ENCODE measurements at regions not wholly inside any gene's neighbourhood (a gene's known extent, or its start where the extent isn't known, plus 50 kb on each side); places are given as distances from the start of the nearest gene placed in this dataset.

DNA sequence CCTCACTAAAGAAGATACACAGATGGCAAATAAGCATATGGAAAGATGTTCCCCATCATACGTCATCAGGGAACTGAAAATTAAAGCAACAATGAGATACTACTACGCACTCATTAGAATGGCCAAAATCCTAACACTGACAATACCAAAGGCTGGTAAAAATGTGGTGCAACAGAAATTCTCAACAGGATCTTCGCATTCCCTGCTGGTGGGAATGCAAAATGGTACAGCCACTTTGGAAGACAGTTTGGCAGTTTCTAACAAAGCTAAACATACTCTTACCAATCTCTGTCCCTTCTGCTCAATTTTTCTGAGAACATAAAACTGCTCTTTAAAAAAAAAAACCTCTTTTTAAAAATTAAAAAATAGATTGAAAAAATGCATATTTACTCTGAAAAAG, 300.2 kb downstream of the FBXW7 start:
- no peak for DNase-seq (ENCODE audit: low spot score)

DNA sequence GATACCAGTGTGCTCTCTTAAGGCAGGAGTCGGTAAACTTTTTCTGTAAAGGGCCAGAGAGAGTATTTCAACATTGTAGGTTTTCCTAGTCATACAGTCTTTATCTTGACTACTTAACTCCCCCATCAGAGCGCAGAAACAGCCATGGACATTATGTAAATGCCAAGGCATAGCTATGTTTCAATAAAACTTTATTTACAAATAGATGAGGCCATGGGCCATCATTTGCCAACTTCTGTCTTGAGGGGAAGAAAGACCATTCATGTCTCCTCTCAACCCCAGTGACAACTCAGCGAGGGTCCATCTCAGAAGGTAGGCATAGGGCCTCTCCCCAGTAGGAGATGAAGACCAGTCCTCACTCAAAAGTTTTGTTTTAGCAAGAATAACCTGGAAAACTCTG, 301.3 kb downstream of the FBXW7 start:
- DNase-seq (ENCODE audit: low spot score) = no peak

GRCh38 chr4:152232271-152232670, 303.6 kb downstream of the FBXW7 start:
- DNase-seq (ENCODE audit: low spot score) = peak; percentile 22

- DNase-seq (ENCODE audit: low spot score) = no peak
These were observed 306.1 kb downstream of the FBXW7 start for GRCh38 chr4:152229782-152230289.

DNA sequence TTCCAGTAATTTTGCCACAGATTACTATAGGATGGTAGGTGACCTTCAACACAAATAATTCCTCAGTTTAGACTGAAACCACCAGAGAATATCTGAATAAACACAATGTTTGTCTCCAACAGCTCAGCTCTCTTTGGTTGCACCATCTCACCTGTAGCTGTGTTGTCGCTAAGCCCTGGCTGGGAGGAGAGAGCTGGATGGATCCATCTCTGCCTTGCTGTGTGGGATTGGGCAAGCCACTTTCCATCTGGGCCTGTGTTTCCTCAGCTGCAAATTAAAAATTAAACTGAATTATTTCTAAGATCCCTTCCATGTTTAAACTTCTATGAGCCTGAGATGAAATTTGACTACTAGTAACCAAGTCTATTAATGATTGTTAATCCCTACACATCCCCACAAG, 310.2 kb downstream of the FBXW7 start:
- DNase-seq (ENCODE audit: low spot score) = no peak

DNA sequence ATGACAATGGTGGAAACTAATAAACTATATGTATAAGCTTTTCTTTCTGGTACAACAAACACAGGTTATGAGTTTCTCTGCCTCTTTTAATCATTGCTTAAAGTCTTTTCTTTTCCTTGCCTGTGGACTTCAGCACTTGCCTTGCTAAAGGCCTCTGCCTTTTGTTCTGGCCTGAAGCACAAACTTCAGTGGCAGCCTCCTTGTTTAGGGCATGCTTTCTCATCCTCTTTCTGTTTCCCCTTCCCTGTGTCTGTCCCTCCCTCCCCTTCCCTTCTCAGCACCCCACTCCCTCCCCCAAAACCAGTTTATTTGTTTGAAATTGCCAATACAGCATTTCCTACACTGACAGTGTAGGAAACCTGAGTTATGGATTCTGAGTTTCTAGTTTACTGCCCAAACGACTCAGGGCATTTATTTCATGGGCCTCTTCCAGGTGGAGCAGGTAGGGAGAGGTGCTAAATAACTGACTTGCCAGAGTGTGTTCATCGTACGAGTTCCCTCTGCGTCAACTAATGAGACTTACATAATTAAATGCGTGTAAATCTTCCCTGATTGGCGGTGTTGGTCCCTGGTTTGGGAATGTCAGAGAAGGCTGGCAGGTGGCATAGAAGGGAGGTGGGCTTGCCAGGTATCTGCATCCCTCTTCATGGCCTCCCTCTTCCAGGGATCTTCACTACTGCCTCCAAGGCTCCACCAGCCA, 311.0 kb downstream of the FBXW7 start:
- no peak for DNase-seq (ENCODE audit: low spot score)

DNA sequence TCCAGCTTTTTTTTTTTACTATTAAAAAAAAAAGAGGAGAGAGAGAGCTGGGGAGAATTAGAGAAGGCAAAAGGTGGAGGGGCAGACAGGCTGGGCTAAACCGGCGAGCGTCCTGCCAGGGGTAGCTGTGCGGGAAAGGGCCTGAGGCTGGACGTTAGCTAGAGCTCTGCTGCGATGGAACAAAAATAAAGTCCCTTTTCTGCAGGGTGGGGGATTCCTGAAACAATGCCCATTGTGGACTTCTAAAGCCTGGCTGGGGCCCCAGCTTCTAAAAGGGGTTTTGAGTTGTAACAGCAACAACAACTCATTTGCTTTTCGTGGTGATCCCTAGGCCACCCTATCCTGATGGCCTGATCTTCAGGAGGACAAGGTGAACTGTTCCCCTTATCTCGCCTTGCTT, 311.7 kb downstream of the FBXW7 start:
- DNase-seq (ENCODE audit: low spot score) = no peak

GRCh38 chr4:152223600-152223999, 312.3 kb downstream of the FBXW7 start:
- no peak for DNase-seq (ENCODE audit: low spot score)

DNA sequence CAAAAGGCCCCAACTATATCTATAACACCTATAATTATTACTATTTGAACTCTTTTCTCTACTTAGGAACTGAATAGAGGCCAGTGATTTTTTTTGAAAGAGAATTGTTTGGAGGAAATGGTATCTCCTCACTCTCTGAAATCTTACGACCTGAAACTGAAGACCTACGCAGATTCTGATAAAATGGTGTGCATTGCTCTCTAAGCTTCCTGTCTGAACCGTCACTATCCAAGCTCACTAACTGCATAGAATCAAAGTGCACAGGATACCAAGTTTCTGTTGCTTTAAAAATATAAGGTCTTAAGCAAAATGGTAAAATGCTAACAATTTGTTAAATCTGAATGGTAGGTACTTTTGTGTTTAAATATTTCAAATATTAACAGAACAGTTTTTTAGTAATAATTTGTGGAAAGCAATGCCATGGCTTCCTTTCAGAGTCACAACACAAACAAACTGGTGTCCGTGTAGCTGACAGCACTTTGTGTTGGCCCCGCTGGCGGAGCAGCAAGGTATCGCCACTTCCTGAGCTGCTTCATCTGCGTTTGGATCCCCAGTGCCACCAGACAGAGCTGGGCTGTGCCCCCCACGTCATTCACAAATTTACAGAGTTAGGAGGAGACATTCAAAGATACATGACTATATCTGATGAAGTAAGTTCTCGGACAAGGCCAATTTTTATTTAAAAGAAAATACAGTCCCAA, 313.9 kb downstream of the FBXW7 start:
- DNase-seq (ENCODE audit: low spot score) = no peak

DNA sequence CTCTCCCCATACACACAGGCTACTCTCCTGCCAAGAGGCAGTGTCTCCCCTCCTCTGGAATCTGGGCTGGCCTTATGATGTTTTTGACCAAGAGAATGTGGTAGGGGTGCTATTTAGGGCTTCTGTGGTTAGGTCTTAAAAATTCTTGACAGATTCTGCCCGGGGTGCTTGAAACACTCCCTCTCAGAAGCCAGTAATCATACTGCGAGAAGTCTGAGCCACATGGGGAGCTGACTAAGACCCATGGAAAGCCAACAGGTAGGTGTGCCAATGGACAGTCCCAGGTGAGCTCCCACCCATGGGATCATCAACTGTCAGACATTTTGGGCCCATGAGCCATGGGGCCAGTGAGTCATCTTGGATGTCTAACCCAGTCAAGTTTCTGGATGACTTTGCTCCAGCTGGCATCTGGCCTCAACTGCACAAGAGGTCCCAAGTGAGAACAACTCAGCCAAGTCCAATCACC, 315.7 kb downstream of the FBXW7 start:
- no peak for DNase-seq (ENCODE audit: low spot score)

GRCh38 chr4:152218576-152218975, 317.3 kb downstream of the FBXW7 start:
- no peak for DNase-seq (ENCODE audit: low spot score)

DNA sequence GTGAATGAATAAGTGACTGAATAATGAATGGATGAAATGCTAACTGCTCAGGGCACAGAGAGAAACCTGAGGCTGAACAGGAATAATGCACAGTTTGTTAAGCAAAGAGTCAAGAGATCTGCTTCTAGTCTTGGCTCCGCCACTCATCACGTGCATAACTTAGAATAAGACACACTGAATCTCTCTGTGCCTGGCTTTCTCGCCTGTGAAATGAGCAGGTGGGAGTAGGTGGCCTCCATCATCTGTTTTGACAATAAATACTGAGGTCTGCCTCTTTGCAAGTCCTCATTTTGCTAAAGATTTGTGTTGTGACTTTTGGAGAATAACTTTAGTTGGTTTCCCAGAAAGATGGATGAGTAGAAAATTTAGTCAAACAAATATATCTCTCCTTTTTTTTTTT, 318.0 kb downstream of the FBXW7 start:
- DNase-seq (ENCODE audit: low spot score) = no peak

- DNase-seq (ENCODE audit: low spot score) = no peak
These were observed 323.8 kb downstream of the FBXW7 start for GRCh38 chr4:152211936-152212653.

DNA sequence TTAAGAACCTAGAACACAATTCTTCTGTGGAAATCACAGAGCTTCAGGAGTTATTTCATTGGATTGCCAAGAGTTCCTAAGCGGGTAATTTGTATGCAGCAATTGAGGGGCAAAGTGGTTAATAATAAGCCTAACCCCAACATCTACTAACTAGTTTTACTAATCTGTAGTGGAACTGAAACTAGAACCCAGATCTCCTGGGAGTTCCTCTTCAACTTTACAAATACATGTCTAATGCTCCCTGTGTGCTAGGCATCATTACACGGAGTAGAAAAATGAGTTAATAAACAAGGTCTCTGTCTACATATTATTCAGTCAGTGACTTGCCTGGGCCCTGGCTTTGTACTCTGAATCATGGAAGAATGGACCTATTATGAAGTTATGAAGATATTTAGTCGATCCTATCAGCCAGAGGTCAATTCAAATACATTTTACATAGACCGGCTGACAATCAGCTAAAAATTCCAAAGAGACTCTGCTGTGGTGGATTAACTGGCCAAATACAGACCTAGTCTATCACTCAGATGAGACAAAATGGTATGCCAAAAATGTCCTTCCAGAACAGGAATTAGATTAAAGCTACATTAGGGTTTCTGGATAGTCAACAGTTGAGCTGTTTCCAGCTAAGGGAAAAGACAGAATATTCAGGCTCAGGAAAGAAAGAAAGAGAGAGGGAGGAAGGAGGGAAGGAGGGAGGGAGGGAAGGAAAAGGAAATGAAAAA, 326.0 kb downstream of the FBXW7 start:
- DNase-seq (ENCODE audit: low spot score) = no peak

DNA sequence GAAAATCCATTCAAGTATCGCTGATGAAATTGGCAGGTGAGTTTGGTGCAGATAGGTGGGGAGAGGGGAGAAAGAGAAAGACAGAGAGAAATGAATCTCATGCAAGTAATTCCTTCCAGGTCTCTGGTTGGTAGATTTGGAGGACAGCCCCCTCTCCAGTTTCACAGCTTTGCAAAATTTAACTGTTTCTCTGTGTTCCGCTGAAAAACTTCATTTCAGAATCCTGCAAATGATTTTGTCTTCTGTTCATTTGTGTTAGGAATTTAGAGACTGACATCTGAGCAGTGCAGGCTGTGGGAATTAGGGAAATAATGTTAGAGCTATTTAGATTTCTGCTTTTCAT, 328.5 kb downstream of the FBXW7 start:
- DNase-seq (ENCODE audit: low spot score) = no peak

- DNase-seq (ENCODE audit: low spot score) = no peak
These were observed 329.1 kb downstream of the FBXW7 start for GRCh38 chr4:152206646-152207377.

DNA sequence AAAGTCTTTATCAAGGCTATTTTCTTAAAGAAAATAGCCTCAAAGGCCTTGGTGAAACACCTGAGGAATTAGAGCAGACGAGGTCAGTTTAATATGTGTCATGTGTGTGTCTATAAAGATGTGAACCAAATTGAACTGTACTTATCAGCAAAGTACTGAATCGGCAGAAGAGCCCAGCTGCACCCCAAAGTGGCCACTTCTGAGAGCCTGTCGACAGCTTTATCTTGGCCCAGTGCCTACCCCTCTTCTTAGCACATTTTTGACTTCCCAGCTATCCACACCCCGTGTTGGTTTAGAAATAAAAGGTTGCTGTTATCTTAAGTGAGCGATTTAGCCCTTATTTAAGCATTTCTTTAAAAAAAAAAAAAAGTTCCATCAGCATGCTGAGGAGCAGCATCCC, 329.7 kb downstream of the FBXW7 start:
- DNase-seq (ENCODE audit: low spot score) = no peak

- DNase-seq (ENCODE audit: low spot score) = no peak
These were observed 333.5 kb downstream of the FBXW7 start for GRCh38 chr4:152202415-152202814.

DNA sequence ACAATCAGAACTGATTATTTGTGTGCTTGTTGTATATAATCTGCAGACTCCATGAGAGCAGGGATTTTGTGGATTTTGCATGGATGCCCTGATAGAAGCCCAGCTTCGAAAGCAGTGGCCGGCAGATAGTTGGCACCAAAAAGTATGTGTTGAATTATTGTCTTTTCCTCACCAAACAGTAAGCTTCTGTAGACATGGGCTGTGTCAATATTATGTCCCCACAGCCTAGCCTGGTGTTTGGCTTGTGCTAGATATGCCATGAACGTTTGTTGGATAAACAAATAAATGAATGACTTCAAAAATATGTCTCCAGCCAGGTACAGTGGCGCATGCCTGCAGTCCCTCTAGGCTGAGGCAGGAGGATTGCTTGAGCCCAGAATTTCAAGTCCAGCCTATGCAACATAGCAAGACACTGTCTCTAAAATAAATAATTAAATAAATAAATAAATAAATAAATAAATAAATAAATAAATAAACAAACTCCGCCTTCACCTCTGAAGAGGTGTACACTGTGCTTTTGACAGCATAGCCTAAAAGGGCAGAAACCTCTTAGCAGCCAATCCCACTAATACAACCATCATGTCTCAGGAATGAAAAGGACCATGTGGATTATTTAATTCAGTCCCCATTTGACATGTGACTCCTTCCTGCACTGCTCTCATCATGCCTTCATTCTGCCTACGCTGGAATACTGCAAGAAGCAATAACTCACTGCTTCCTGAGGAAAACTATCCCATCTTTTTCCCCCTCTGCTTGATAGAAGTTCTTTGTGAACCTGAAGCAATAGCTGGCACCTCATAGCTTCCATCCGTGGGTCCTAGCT, 335.2 kb downstream of the FBXW7 start:
- DNase-seq (ENCODE audit: low spot score) = no peak

DNA sequence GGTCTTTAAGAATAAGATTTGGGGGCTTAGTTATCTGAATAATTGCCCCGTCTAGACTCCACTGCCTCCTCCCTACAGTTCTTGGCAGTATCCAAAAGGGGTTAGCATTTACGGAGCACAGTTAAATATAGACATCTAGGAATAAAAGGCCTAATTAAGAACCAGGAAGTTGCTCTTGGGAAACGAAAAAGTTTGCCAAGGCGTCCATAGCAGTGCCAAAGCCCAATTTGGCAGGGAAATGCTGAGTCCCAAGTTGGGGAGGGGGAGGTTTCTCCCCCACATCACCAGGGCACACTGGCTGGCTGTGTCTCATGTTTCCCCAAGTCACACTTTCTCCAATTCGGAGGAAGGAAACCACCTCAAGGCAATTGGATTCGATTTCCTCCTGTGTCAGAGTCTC, 338.7 kb downstream of the FBXW7 start:
- DNase-seq (ENCODE audit: low spot score) = peak; percentile 59

DNA sequence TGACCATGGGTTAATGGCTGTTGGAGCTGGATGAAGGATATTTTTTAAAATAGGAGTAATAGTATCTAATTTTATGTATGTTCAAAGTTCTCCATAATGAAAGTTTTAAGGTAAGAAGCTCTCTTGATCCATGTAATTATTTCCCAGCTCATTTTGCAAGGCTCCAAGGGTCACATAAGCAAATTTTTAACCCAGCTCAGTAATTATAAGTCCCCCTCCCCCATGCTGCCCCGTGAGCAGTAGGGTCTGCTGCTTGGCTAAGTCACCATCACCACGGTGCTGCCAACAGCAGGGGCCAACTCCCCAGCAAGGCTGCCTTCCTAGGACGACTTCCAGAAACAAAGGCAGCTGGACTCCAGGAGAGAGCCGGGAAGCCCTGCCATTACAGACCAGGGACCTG, 340.0 kb downstream of the FBXW7 start:
- no peak for DNase-seq (ENCODE audit: low spot score)

Measured in Ammon's horn (tissue), 1 donor.